Suprapubic skin (tissue), 2 donors: ENCODE measurements at regions not wholly inside any gene's neighbourhood (a gene's known extent, or its start where the extent isn't known, plus 50 kb on each side); places are given as distances from the start of the nearest gene placed in this dataset.

ENCODE experiments used
- EP300 ChIP-seq: sonication (generic); formaldehyde crosslinking; IDR thresholded peaks from one replicate; pipeline ENCODE4 v1.6.1; 2017; ENCODE audit warnings: antibody characterized with exemption
- POLR2A ChIP-seq, 2 donors: fragments of 450-650 bp; IDR thresholded peaks; one replicate each; pipeline ENCODE4 v1.6.1; 2017; ENCODE audit warnings: antibody characterized with exemption in 2 of 2, mild to moderate bottlenecking in 2 of 2, moderate library complexity in 2 of 2

DNA sequence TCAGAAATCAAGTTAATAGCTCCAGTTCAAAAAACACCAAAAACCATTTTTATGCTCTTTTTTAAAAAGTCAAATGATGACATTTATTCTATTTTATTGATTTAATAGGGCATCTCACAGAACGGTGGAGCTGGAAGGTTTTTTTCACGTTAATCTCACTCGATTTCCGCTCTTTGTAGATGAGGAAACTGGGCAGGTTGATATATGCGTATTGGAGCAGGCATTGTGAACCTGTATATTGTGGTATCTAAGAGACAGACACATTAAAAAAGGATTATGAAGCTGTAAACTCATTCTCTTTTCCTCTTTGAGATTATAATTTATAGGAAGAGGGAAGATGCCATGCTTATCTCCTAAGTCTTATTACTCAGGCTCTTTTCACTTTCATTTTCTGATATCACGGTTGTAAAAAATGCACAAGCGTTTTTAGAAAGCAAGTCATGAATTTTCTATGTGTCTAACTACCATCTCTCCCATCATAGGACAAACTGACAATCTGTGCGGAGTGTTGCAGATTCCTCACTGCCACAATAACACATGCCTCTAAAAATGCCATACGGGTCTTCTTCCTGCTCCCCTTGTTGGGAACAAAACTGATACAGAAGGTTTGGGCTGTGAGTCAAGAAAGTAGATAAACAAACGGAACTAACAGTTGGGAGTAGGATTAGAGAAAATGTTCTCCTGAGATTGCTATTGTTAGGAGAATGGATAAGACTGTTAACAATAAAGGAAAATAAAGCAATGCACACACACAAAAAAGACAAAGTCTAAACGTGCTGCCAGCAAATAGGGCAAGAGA, 1997.7 kb downstream of the MAT2B start:
- TF ChIP-seq POLR2A (IDR thresholded peaks at IDR 0.05) (no peak), EP300 (no peak)
